AG04450 (cell line): ENCODE measurements at regions not wholly inside any gene's neighbourhood (a gene's known extent, or its start where the extent isn't known, plus 50 kb on each side); places are given as distances from the start of the nearest gene placed in this dataset.

Experiments used
- CTCF ChIA-PET: fragments of 300-600, 350-600 bp; formaldehyde crosslinking; extraction: SDS; loops from one replicate; lab custom pipeline; 2022; ENCODE audit warnings: antibody characterized with exemption, inconsistent platforms; lab: Charles Lee
- POLR2A ChIA-PET: fragments of 350-600 bp; formaldehyde crosslinking; extraction: SDS; loops from one replicate; lab custom pipeline; 2021; ENCODE audit warnings: antibody characterized with exemption, inconsistent platforms; lab: Yijun Ruan, JAX
- DNase-seq: peaks from one replicate; pipeline ENCODE4 v3.0.0-alpha.2; 2011; ENCODE audit warnings: low read depth, low spot score
- H3K27ac ChIP-seq: one replicate; pipeline ENCODE4 v1.5.1; 2012; ENCODE audit warnings: low read depth, low read length, control low read depth
- H3K27me3 ChIP-seq: one replicate; pipeline ENCODE4 v1.6.0; 2012; ENCODE audit warnings: low read length; ENCODE audit not compliant: control insufficient read depth, insufficient read depth
- H3K4me3 ChIP-seq: 2 replicates; pipeline ENCODE4 v1.5.1; 2011; ENCODE audit warnings: mild to moderate bottlenecking, low read depth, low read length, control low read depth
- H3K9me3 ChIP-seq: 2 replicates; pipeline ENCODE4 v1.5.1; 2012; ENCODE audit warnings: low read length; ENCODE audit not compliant: control insufficient read depth, insufficient read depth
- TF ChIP-seq, protein P1 (sequence below): IDR thresholded peaks from 2 replicates; pipeline ENCODE4 v1.5.1; 2011; ENCODE audit warnings: low read depth, low read length, control low read depth, inconsistent platforms

DNA sequence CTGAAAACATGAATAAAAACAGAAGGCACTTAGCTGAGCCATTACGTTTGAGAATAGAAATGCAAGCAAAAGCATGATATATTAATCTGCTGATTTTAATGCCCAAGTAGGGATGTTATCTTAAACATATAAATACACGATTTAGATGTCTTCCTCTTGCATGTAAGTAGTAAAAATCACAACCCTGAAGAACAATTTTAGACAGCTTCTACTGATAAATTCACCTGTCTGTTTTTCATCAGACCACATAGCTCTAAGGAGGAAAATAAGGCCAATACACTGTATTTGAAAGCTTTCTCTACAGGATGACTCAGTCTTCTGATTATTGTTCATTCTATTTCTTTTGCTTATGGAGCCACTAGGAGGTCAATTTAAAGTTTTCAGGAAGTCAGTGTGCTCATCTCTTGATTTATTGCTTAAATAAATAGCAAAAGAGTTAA, 210.9 kb upstream of the CHRM2 start:
- POLR2A ChIA-PET: no interaction called here

GRCh38 chr7:136656516-136656915, 211.9 kb upstream of the CHRM2 start:
- no peaks in the 10 kb centered on the region for H3K9me3 ChIP-seq
- POLR2A ChIA-PET: no interaction called here
- CTCF ChIA-PET: no interaction called here
- DNase-seq: no peak
- H3K27ac ChIP-seq: no peak overlapping the region
- TF ChIP-seq, protein P1, sequence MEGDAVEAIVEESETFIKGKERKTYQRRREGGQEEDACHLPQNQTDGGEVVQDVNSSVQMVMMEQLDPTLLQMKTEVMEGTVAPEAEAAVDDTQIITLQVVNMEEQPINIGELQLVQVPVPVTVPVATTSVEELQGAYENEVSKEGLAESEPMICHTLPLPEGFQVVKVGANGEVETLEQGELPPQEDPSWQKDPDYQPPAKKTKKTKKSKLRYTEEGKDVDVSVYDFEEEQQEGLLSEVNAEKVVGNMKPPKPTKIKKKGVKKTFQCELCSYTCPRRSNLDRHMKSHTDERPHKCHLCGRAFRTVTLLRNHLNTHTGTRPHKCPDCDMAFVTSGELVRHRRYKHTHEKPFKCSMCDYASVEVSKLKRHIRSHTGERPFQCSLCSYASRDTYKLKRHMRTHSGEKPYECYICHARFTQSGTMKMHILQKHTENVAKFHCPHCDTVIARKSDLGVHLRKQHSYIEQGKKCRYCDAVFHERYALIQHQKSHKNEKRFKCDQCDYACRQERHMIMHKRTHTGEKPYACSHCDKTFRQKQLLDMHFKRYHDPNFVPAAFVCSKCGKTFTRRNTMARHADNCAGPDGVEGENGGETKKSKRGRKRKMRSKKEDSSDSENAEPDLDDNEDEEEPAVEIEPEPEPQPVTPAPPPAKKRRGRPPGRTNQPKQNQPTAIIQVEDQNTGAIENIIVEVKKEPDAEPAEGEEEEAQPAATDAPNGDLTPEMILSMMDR: no peak
- H3K27me3 ChIP-seq: no peaks in the 10 kb centered on the region
- no peak overlapping the region for H3K4me3 ChIP-seq

More for the DNA sequence above, 210.9 kb upstream of the CHRM2 start:
- H3K9me3 ChIP-seq: no peaks in the 10 kb centered on the region
- CTCF ChIA-PET: interaction anchor here (0.7 to 1.4 kb wide), 3 partner anchors 30 to 969 kb away, joined by 3 to 4 read pairs (median 4); no protein-coding TSS in a partner anchor
- no peaks in the 10 kb centered on the region for H3K27me3 ChIP-seq
- DNase-seq: no peak
- TF ChIP-seq, protein P1: no peak
- H3K4me3 ChIP-seq: no peak overlapping the region
- H3K27ac ChIP-seq: no peak overlapping the region

DNA sequence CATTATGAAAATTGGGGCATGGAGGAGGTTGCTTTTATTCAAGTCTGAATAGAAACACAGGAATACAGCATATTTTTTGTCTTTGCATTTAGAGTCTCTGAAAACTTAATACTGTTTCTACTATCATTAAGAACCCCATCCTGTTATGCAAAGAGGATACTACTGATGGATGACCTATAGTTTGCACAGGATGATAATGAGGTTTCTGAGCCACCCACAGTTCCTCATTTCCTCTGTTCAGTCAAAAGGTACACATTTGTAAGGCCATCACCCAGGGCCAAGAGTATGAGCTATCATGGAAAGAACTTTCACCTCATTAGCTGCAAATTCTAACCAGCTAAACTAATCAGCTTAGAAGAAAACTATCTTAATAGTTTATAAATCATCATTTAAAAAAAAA, 213.0 kb upstream of the CHRM2 start:
- Histone ChIP-seq H3K4me3 (no peak overlapping the region), H3K9me3 (no peaks in the 10 kb centered on the region), H3K27ac (no peak overlapping the region), H3K27me3 (no peaks in the 10 kb centered on the region)
- TF ChIP-seq, protein P1: no peak
- POLR2A ChIA-PET: no interaction called here
- CTCF ChIA-PET: no interaction called here
- DNase-seq: no peak

DNA sequence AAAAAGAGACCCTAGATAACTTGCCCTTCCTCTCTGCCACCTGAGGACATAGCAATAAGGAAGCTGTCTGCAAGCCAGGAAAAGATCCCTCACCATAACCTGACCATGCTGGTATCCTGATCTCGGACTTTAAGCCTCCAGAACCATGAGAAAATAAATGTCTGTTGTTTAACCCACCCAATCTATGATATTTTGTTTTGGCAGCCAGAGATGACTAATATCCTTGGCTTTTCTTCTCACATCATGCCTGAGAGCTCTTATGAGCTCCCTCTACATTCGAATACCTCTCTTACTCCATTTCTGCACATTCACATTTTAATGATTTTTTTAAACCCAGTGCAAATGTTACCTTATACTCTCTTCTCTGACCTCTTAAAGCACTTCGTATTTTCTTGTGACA, 214.0 kb upstream of the CHRM2 start:
- Histone ChIP-seq H3K9me3 (no peaks in the 10 kb centered on the region), H3K4me3 (no peak overlapping the region), H3K27me3 (no peaks in the 10 kb centered on the region), H3K27ac (no peak overlapping the region)
- ChIA-PET POLR2A (no interaction called here), CTCF (interaction anchor here (0.8 kb wide), 1 partner anchor 14 kb away, joined by 3 read pairs; no protein-coding TSS in a partner anchor)
- no peak for DNase-seq
- TF ChIP-seq, protein P1: no peak

DNA sequence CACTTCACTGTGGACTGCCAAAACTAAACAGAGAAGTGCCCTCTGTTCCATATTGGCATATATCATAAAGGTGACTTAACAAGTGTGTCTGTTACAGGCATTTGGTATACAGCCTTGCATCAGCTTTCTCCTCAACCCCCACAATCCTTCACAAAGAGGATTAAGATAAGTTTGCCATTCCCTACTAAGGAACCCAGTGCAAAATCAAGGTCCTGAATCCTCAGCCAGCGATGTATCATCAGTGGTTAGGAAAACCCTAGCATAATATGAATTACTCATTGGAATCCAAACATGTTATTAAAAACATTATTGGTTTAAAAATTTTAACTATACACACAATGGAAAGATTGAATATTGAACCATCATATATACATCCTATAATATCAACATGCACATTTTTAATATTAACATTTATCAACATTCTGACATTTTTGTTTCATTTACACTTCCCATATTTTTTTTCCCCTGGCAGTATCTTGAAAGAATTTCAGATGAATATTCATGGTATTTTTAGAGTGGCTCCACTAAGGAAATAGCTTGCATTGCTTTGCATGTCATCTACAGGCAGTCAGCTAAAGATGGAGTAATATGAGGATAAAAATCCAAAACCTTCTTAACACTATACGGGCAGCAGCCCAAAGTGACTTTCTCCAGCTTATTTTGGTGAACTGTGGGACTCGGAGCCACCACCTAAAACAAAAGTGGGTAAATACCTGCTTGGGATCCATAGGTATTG, 215.6 kb upstream of the CHRM2 start:
- no peak for DNase-seq
- Histone ChIP-seq H3K27ac (no peak overlapping the region), H3K4me3 (no peak overlapping the region), H3K9me3 (no peaks in the 10 kb centered on the region), H3K27me3 (no peaks in the 10 kb centered on the region)
- ChIA-PET POLR2A (no interaction called here), CTCF (no interaction called here)
- TF ChIP-seq, protein P1: no peak
